ENCODE measurements at regions not wholly inside any gene's neighbourhood (a gene's known extent, or its start where the extent isn't known, plus 50 kb on each side); places are given as distances from the start of the nearest gene placed in this dataset.

- no peak for TF ChIP-seq CTCF (IDR thresholded peaks at IDR 0.05)
These were observed 196.8 kb upstream of the RORA start for GRCh38 chr15:61425934-61426333.

- TF ChIP-seq CTCF (IDR thresholded peaks at IDR 0.05) = no peak
These were observed 193.7 kb upstream of the RORA start for GRCh38 chr15:61422773-61423172.

GRCh38 chr15:61421938-61422337 lies 192.8 kb upstream of the RORA start:
- no peak for TF ChIP-seq CTCF (IDR thresholded peaks at IDR 0.05)

- no peak for TF ChIP-seq CTCF (IDR thresholded peaks at IDR 0.05)
These were observed 192.4 kb upstream of the RORA start for GRCh38 chr15:61421470-61421869.

- no peak for TF ChIP-seq CTCF (IDR thresholded peaks at IDR 0.05)
These were observed 191.4 kb upstream of the RORA start for GRCh38 chr15:61420546-61420945.

GRCh38 chr15:61415617-61416120 lies 186.6 kb upstream of the RORA start:
- TF ChIP-seq CTCF (IDR thresholded peaks at IDR 0.05) = no peak

- no peak for TF ChIP-seq CTCF (IDR thresholded peaks at IDR 0.05)
These were observed 182.9 kb upstream of the RORA start for GRCh38 chr15:61411902-61412510.

GRCh38 chr15:61410662-61411061 lies 181.6 kb upstream of the RORA start:
- no peak for TF ChIP-seq CTCF (IDR thresholded peaks at IDR 0.05)

Data from LNCAP (cell line).